GM18526 (cell line): ENCODE measurements at regions not wholly inside any gene's neighbourhood (a gene's known extent, or its start where the extent isn't known, plus 50 kb on each side); places are given as distances from the start of the nearest gene placed in this dataset.

Experiments used
- POLR2A ChIP-seq: IDR thresholded peaks from 3 replicates; pipeline ENCODE4 v1.6.1; 2011; ENCODE audit not compliant: insufficient read length; ENCODE audit errors: extremely low read depth

DNA sequence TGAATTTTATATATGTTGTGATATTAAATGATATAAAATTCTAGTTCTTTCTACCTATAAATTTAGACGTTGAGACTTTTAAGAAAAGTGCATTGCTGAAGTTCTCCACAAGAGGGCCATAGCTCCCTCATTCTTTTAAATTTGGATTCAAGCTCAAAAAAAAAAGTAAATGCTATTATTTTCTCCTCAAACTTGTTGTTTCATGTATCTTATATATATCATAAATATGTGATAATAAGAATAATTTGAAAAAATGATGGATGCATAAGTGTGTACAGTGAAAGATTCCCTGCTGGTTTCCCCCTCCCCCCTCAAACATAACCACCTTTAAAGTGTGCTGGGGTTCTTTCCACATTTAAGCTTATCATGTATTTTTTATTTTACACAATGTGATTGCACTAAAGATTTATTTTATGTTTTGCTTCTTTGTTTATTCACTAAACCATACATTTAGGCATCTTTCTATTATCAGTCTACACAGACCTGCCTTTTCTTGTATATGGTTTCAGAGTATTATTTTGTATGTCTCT is 769.4 kb upstream of the GOLIM4 start:
- TF ChIP-seq POLR2A = no peak

DNA sequence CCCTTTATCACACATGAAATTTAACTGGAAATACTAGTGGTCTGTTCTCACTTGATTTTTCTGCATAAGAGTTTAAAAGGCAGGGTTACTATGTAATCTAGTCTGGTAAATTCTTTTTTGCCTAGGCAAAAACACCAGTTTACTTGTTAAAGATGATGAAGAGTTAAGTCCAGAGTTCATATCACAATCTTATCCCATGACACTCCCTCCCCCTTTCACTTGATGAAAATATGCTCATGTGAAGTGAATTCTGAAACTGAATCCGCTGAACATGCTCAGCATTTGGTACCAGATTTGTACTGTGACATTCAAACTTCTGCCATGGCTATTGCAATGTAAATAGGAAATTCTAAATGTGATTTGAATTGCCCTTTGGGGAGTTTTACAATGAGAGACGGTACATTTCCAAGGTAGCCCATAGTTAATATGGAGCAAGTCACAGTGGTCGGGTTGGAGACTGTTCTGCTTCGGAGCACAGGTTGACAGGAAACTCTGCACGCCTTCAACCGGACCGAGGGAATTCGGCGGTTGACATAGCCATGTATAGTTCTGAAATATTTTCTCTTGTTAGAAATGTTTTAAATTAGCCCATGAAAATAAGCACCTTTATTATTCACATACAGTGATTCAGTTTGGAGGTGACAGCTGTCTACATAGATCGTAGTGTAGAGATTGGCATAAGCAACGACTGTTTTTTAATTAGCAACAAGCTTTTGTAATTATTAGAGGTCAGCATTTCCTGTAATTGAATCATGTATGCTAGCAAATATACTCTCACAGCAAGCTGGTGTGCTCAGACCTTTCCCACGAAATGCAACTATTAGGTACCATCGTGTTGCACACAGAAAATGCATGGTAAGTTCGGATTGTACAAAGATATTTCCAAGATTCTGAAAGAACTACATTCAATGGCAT is 768.6 kb upstream of the GOLIM4 start:
- TF ChIP-seq POLR2A = no peak

DNA sequence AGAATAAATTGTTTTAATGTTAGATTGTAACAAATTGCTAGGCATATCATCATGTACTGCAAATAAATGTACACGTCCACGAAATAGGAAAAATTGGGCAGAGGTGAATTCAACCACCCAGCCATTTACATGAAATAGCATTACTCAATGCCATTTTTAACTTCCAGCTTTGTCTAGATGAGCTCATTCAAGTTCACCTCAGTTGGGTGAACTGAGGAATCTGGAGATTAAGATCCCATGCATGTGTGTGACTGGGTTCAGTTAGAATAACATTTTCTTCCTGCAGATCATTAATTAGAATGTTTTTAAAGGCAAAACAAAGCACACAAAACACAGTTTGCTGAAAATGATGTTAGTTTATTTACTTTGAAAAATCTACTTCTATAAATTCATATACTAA is 767.8 kb upstream of the GOLIM4 start:
- TF ChIP-seq POLR2A = no peak

DNA sequence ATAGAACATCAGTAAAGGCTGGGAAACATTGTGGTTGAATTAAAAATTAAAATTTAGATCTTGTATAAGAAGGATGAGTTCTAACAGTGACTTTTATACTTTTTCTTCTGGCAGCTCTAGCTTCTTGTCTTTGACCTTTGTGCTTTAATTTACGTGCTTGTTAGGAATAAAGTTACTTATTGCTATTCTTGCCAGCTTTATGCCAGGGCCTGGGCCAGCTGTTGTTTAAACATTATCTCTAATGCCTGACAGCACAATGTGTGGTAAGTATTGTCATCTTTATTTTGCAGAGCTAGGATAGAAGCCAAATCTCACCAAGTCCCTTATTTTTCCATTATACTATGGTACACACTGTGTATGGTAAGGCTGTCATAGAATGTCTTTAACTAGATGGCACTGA is 766.7 kb upstream of the GOLIM4 start:
- TF ChIP-seq POLR2A = no peak

DNA sequence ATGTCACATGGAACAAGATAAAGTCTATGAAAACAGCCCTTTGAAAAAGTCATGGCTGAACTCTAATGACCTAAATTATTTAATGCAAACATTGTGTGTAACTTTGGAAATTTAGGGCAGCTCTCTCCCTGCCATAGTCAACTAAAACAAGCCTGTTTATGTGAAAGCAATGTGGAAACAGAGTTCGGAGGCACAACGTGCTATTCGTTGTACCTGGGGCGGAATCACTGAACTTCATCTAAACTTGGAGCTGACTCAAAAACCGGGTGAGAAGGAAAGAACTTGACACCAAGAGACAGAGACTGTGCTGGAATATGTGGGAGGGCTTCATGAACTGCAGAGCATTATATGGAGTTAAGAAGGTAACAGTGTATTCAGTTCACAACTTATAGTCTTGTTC is 764.9 kb upstream of the GOLIM4 start:
- TF ChIP-seq POLR2A = no peak

DNA sequence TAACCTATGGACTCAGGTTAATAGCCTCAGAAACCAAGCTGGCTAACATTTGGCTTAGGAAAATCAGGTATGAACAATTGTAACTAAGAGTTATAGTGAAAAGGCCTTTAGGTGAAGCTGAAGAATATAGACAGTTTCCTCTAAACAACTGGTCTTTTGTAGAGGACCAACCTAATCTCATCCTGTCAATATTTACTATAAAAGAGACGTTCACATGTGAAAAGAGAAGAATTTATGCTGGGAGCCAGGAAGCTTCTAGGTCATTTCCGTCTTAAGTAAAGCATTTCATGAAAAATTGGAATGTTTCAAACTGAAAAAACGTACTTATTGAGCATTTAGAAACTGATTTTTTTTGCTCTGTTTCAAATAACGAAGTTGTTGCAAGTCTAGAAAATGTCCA is 764.3 kb upstream of the GOLIM4 start:
- no peak for TF ChIP-seq POLR2A

DNA sequence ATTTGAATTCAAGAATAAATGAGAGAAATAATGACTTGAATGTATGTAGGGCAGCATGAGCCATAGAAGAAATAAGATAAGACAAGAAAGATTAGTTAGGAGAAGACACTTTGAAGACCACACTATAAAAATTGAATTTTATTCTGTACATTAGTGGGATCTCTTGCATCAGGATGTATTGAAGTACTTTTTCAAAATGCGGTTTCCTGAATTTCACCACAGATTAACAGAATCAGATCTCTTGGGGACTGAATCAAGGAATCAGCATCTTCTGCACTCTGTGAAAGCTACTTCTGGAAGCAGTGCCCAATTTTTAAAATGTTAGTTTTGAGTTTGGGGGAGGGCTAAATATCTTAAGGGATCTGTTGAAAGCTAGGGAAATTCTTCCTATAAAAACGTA is 763.9 kb upstream of the GOLIM4 start:
- no peak for TF ChIP-seq POLR2A

DNA sequence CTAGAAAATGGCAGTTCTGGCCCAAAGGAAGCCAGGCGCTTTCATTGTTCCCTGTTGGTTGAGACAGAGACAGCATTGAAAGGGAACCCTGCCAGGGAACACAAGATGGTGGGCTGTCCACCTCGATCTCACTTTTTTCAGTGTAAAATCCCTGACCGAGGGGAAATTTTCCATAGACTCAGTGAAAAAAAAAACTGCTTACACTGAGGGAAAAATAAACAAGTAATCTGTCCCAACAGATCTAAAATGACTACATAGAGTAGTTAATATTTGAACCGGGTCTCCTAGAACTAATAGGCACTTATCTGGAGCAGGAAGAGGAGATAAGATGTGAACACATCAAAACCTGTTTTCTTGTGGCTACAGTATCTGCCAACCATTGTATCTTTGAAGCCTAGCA is 763.4 kb upstream of the GOLIM4 start:
- no peak for TF ChIP-seq POLR2A

DNA sequence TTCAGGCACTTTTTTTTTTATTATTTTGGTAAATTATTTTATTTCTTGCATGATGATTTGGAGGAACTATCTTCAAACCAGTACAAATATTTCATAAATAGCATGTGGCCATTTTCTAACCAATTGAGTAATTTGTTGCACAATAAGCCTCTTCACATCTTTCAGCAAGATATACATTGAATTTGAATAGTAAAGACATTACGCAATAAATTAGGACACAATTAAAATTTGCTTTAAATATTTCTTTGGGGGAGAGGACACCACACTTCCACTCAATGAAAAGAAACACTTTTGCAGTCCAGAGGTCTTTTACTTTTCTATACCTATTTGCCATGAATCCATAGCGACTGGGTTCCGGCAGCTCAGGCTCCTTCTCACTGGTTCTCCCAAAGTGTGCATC is 762.6 kb upstream of the GOLIM4 start:
- no peak for TF ChIP-seq POLR2A

DNA sequence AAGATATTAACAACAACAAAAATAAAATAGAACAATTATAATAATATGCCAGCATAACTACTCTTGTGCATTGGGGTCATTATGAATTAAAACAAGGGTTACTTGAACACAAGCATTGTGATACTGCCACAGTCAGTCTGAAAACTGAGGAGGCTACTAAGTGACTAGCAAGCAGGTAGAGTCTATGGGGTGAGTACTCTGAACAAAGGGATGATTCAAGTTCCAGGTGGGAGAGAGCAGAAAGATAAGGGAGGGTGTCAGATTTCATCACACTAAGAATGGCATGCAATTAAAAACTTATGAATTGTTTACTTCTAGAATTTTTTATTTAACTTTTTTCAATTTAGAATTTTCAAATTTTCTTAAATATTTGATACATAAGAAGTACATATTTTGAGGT is 754.4 kb upstream of the GOLIM4 start:
- TF ChIP-seq POLR2A = no peak

DNA sequence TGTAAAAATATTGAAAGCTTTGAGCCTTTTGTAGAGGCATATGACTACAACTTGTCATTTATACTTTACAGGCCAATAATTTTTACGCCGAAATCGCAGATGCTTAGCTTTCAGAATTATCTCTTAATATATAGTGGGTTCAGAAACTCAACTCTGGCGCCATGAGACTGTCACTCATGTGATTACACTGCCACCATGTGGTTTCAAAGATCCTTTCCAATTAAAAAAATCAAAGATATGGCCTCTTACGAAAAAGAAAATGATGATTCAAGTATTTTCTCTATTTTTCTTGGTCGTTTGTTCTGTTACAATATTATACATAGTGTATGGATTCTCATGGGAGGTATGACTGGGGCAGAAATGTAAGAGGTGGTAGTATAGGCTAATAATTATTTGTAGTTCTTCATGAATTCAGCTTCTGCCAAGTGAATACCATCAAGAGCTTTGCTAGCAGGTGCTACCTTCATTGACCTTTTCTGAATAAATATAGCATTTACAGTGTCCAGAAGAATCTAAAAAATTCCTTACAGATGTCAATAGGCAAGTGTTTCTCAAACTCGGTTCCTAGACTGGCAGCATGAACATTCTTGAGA is 751.7 kb upstream of the GOLIM4 start:
- TF ChIP-seq POLR2A = no peak

DNA sequence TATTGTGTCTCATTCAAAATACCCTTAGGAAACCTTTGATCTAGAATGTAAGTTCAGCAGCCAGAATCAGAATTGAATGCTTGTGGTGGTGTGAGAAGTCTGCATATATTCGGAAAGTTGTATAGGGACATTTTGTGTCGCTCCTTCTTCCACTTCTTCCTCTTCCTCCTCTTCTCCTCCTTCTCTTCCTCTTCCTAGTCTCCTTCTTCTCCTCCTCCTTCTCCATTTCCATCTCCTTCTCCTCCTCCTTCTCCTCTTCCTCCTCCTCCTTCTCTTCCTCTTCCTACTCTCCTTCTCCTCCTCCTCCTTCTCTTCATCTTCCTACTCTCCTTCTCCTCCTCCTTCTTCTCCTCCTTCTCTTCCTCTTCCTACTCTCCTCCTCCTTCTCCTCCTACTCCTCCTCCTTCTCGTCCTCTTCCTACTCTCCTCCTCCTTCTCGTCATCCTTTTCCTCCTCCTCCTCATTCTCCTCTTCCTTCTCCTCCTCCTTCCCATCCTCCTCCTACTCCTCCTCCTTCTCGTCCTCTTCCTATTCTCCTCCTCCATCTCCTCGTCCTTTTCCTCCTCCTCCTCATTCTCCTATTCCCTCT is 749.3 kb upstream of the GOLIM4 start:
- TF ChIP-seq POLR2A = no peak

DNA sequence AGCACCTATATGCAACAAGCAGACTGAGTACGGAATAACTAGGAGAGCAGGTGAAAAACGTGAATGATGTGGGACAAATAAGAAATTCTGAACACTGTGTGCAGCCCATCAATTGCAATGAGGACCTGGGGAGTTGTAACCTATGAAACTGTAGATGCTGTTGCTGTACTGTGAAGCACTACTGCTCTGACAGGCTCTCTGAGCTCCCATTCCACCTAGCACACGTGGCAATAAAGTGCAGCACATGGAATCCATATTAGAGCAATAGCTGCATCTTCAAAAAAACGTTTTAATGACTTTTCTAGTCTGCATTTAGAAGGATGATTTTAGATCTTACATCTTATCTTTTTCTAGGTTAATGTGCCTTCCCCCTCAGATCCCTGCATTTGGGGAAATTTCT is 748.7 kb upstream of the GOLIM4 start:
- no peak for TF ChIP-seq POLR2A

DNA sequence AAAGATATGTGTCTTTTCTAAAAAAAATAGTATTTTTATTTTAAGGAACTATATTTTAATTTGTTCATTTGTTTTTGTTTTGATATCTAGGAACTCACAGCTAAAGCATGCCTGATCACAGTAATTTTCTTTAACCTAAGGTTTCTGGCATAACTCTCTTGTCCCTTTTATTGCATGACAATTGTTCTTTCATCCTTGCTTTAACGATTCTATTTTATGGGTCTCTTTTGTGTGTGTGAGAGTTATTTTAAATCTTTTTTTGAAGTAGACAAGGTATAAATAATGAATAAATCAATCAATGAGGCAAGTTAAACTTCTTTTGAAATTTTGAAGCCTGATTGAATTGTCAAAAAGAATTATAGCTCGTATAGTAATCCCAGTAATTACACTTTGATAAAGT is 747.8 kb upstream of the GOLIM4 start:
- TF ChIP-seq POLR2A = no peak

DNA sequence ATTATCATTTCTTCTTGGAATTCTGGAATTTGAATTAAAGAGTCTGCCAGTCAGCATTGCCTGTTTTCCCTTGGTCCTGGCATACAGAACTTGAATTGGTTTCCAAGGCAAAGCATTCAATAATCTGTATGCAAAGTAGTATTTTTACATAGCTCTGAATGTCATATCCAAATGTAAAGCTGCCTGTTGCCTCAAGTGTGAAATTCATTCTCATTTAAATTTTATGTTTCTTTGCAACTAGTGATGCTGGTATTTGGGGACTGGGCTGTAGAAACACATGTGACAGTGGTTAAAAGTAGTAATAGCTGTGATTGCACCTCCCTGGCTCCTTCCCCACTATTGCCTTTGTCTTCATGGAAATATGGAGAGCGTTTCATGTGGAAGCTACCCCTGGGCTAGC is 743.9 kb upstream of the GOLIM4 start:
- no peak for TF ChIP-seq POLR2A

DNA sequence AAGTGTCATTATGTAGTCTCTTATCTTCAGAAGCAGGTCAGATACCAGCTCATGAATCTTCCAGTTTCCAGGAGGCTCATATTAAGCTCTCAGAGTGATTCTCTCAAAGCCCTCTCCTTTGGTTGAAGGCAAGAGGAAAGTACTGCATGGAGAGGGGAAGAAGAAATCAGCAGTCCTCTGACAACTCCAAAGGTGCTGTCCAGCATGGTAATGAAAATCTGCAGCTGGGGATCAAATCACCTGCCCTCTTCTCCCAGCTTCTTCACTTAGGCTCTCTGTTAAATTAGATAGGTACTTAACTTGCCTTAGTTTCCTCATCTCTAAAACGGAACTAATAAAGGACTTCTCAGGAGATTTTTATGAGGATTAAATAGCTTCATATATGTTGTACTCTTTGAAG is 738.8 kb upstream of the GOLIM4 start:
- TF ChIP-seq POLR2A = no peak
